OCI-LY7 (cell line): ENCODE measurements at regions not wholly inside any gene's neighbourhood (a gene's known extent, or its start where the extent isn't known, plus 50 kb on each side); places are given as distances from the start of the nearest gene placed in this dataset.

Experiments
- BruUV-seq: library from RNA; stranded (reverse); fragments of 400-500 nt; replicated peaks from 2 replicates; lab custom pipeline; 2021; lab: Mats Ljungman, UMichigan
- CTCF ChIA-PET: fragments of 300-600 bp; sonication (Branson Sonifier 250); formaldehyde crosslinking; loops from one replicate; lab custom pipeline; 2022; ENCODE audit warnings: antibody characterized with exemption; ENCODE audit not compliant: unreplicated experiment; lab: Charles Lee
- POLR2A ChIA-PET: fragments of 300-600 bp; sonication (Branson Sonifier 250); formaldehyde crosslinking; loops from one replicate; lab custom pipeline; 2022; ENCODE audit warnings: antibody characterized with exemption; lab: Charles Lee
- DNase-seq: peaks from one replicate; pipeline ENCODE4 v3.0.0-alpha.2; 2015; ENCODE audit warnings: low spot score
- H2AFZ ChIP-seq: fragments of 200-600 bp; sonication (generic), shearing (Covaris generic); 2 replicates; pipeline ENCODE4 v1.6.1; 2014; ENCODE audit warnings: mild to moderate bottlenecking, antibody characterized with exemption, low read length, moderate library complexity
- H3K27ac ChIP-seq: fragments of 200-600 bp; sonication (generic); 2 replicates; pipeline ENCODE4 v1.5.1; 2014; ENCODE audit warnings: mixed run types, low read depth, mild to moderate bottlenecking, moderate library complexity, low read length, inconsistent platforms; ENCODE audit not compliant: poor library complexity, severe bottlenecking
- H3K36me3 ChIP-seq: fragments of 200-600 bp; sonication (generic); 2 replicates; pipeline ENCODE4 v1.6.1; 2014; ENCODE audit warnings: mild to moderate bottlenecking, antibody characterized with exemption, low read length, moderate library complexity, mixed read lengths; ENCODE audit not compliant: insufficient read depth
- H3K4me1 ChIP-seq: fragments of 200-600 bp; sonication (generic); 2 replicates; pipeline ENCODE4 v1.5.1; 2014; ENCODE audit warnings: mild to moderate bottlenecking, low read length; ENCODE audit not compliant: insufficient read depth, poor library complexity, severe bottlenecking
- H3K4me2 ChIP-seq: fragments of 200-600 bp; sonication (generic); 2 replicates; pipeline ENCODE4 v1.6.1; 2014; ENCODE audit warnings: mild to moderate bottlenecking, low read length
- H3K4me3 ChIP-seq: fragments of 200-600 bp; sonication (generic); 2 replicates; pipeline ENCODE4 v1.5.1; 2014; ENCODE audit warnings: mild to moderate bottlenecking, low read depth, low read length; ENCODE audit not compliant: poor library complexity, severe bottlenecking
- H3K79me2 ChIP-seq: fragments of 200-600 bp; sonication (generic); 2 replicates; pipeline ENCODE4 v1.6.1; 2016; ENCODE audit warnings: low read depth, mild to moderate bottlenecking, low read length, moderate library complexity, mixed read lengths; ENCODE audit not compliant: insufficient read depth
- H3K9me2 ChIP-seq: fragments of 200-600 bp; sonication (generic); 2 replicates; pipeline ENCODE4 v1.6.1; 2016; ENCODE audit warnings: mild to moderate bottlenecking, low read length, mixed read lengths; ENCODE audit not compliant: insufficient read depth
- H3K9me3 ChIP-seq: fragments of 200-600 bp; sonication (generic); 2 replicates; pipeline ENCODE4 v1.6.1; 2014; ENCODE audit warnings: mild to moderate bottlenecking, mixed run types, low read length, mixed read lengths
- H4K20me1 ChIP-seq: fragments of 200-600 bp; sonication (generic); 2 replicates; pipeline ENCODE4 v1.6.1; 2014; ENCODE audit warnings: mild to moderate bottlenecking, antibody characterized with exemption, low read length, moderate library complexity, mixed read lengths; ENCODE audit not compliant: insufficient read depth
- EZH2phosphoT487 ChIP-seq: fragments of 200-600 bp; sonication (generic); IDR thresholded peaks from 2 replicates; pipeline ENCODE4 v1.6.1; 2018; ENCODE audit warnings: low read depth, borderline replicate concordance, mild to moderate bottlenecking, mixed run types, antibody characterized with exemption, low read length, moderate library complexity, mixed read lengths
- intact Hi-C: fragments of 100-400 bp; cut with micrococcal nuclease; formaldehyde crosslinking; loops from one replicate; pipeline ENCODE4 v1.10.0; 2022; ENCODE audit not compliant: unreplicated experiment
- TF ChIP-seq, protein P1 (sequence below): fragments of 200-600 bp; sonication (generic); conservative IDR thresholded peaks from 2 replicates; pipeline ENCODE4 v1.5.1; 2014; ENCODE audit warnings: mild to moderate bottlenecking, antibody characterized with exemption, low read length, moderate library complexity, mixed read lengths

DNA sequence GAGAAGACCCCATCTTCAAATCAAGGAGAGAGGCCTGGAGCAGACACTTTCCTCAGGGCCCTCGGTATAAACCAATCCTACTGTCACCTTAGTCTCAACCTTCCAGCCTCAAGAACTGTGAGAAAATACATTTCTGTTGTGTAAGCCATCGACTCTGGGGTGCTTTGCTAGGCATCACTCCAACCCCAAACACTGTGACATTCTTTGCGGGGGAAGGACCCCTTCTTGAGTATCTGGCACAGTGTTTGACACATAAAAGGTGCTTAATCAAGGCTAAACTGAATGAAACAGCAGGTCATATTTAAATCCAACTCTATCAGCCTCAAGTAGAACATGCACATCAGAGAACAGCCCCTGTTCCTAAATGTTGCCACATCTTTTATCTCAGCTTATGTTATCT, 558.1 kb downstream of the INSC start:
- Histone ChIP-seq H3K9me3 (no peaks in the 10 kb centered on the region), H2AFZ (no peak overlapping the region), H3K79me2 (no peaks in the 10 kb centered on the region), H3K9me2 (no peaks in the 10 kb centered on the region), H4K20me1 (no peaks in the 10 kb centered on the region), H3K27ac (no peak overlapping the region), H3K4me1 (no peaks in the 10 kb centered on the region), H3K4me3 (no peak overlapping the region), H3K36me3 (no peaks in the 10 kb centered on the region), H3K4me2 (no peak overlapping the region)
- DNase-seq = no peak
- intact Hi-C loops = no loop called here
- BruUV-seq = no TSS peak
- POLR2A ChIA-PET = no interaction called here
- CTCF ChIA-PET = no interaction called here
- TF ChIP-seq EZH2phosphoT487 = no peak
- TF ChIP-seq, protein P1, sequence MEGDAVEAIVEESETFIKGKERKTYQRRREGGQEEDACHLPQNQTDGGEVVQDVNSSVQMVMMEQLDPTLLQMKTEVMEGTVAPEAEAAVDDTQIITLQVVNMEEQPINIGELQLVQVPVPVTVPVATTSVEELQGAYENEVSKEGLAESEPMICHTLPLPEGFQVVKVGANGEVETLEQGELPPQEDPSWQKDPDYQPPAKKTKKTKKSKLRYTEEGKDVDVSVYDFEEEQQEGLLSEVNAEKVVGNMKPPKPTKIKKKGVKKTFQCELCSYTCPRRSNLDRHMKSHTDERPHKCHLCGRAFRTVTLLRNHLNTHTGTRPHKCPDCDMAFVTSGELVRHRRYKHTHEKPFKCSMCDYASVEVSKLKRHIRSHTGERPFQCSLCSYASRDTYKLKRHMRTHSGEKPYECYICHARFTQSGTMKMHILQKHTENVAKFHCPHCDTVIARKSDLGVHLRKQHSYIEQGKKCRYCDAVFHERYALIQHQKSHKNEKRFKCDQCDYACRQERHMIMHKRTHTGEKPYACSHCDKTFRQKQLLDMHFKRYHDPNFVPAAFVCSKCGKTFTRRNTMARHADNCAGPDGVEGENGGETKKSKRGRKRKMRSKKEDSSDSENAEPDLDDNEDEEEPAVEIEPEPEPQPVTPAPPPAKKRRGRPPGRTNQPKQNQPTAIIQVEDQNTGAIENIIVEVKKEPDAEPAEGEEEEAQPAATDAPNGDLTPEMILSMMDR = no peak

DNA sequence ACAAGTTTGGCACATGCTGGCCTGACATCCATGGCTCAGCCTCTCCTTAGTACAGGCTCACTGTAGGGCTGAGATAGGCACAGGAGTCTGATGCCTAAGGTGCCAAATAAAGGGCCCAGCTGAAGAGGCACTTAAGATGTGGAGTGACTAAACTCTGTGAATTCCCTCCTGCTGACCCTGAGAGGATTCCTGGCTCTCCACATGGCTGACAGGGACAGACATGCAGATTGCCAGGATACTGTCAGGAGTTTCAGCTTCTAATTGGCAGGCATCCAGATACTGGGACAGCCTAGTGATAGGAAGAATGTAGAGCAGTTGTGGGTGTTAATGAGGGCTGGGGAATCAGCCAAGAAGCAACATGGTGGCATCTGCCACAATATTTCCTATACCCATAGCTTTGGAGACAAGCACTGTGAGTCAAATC, 558.7 kb downstream of the INSC start:
- H3K27ac ChIP-seq = no peak overlapping the region
- H3K36me3 ChIP-seq = no peaks in the 10 kb centered on the region
- no peak overlapping the region for H3K4me3 ChIP-seq
- ChIA-PET CTCF (no interaction called here), POLR2A (interaction anchor here (0.6 kb wide), 1 partner anchor 244 kb away, joined by 3 read pairs; no protein-coding TSS in a partner anchor)
- no peaks in the 10 kb centered on the region for H3K4me1 ChIP-seq
- no peaks in the 10 kb centered on the region for H3K9me2 ChIP-seq
- H3K4me2 ChIP-seq = no peak overlapping the region
- no TSS peak for BruUV-seq
- no peak for TF ChIP-seq EZH2phosphoT487
- TF ChIP-seq, protein P1 = no peak
- no peak overlapping the region for H2AFZ ChIP-seq
- no peaks in the 10 kb centered on the region for H3K79me2 ChIP-seq
- H4K20me1 ChIP-seq = no peaks in the 10 kb centered on the region
- H3K9me3 ChIP-seq = no peaks in the 10 kb centered on the region
- intact Hi-C loops = no loop called here
- no peak for DNase-seq

DNA sequence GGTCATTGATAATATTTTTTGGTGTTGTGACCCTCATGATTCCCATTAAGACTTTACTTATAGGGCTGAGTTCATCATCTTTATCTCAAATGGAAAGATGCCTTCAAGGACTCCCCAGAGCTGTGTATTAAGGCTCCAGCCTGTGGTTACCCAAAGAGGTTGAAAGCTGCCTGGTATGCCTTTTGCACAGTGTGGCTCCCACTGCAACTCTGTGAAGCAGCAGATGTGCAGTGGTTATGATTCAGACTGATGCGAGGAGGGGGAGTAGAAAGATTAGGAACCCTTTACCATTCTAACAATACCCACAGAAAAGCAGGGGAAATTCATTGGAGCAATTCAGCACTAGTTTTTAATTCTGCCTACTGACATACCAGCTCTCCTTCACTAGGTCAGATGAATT, 560.0 kb downstream of the INSC start:
- H3K4me1 ChIP-seq = no peaks in the 10 kb centered on the region
- H3K4me2 ChIP-seq = no peak overlapping the region
- no TSS peak for BruUV-seq
- no peaks in the 10 kb centered on the region for H3K36me3 ChIP-seq
- no peak overlapping the region for H3K4me3 ChIP-seq
- CTCF ChIA-PET = no interaction called here
- POLR2A ChIA-PET = no interaction called here
- DNase-seq = no peak
- H3K79me2 ChIP-seq = no peaks in the 10 kb centered on the region
- intact Hi-C loops = no loop called here
- no peak overlapping the region for H3K27ac ChIP-seq
- H3K9me2 ChIP-seq = no peaks in the 10 kb centered on the region
- no peak overlapping the region for H2AFZ ChIP-seq
- TF ChIP-seq, protein P1 = no peak
- no peak for TF ChIP-seq EZH2phosphoT487
- no peaks in the 10 kb centered on the region for H3K9me3 ChIP-seq
- H4K20me1 ChIP-seq = no peaks in the 10 kb centered on the region
